ENCODE measurements at regions not wholly inside any gene's neighbourhood (a gene's known extent, or its start where the extent isn't known, plus 50 kb on each side); places are given as distances from the start of the nearest gene placed in this dataset.

GRCh38 chr21:35268817-35269216 is 219.7 kb upstream of the RUNX1 start:
- TF ChIP-seq SYNCRIP (IDR thresholded peaks at IDR 0.05; ENCODE audit: insufficient read depth, low read depth, low read length): no peak
- no peak for TF ChIP-seq POLR2A (IDR thresholded peaks at IDR 0.05; ENCODE audit: insufficient read depth in 1 of 2, low read depth in 2 of 2, low read length in 2 of 2)
- no peak for TF ChIP-seq ZNF256 (CRISPR knock-in tag; conservative IDR thresholded peaks at IDR 0.05)
- no peak for TF ChIP-seq ZNF180 (CRISPR knock-in tag; IDR thresholded peaks at IDR 0.05; ENCODE audit: borderline replicate concordance, low read depth)
- no peak for TF ChIP-seq ESRRA (CRISPR knock-in tag; IDR thresholded peaks at IDR 0.05; ENCODE audit: low read depth)
- no peak for TF ChIP-seq CTCF (CRISPR knock-in tag; IDR thresholded peaks at IDR 0.05)
- TF ChIP-seq KDM1A (CRISPR knock-in tag; IDR thresholded peaks at IDR 0.05): no peak
- no peak for TF ChIP-seq HNRNPL (IDR thresholded peaks at IDR 0.05; ENCODE audit: low read depth, low read length)
- TF ChIP-seq ZNF24 (IDR thresholded peaks at IDR 0.05): no peak

Data from HepG2 (cell line).